HFF-Myc (cell line): ENCODE measurements at regions not wholly inside any gene's neighbourhood (a gene's known extent, or its start where the extent isn't known, plus 50 kb on each side); places are given as distances from the start of the nearest gene placed in this dataset.

ENCODE experiments used
- DNase-seq: peaks from one replicate; pipeline ENCODE4 v3.0.0-alpha.2; 2011; ENCODE audit warnings: low read depth; ENCODE audit errors: extremely low read depth
- H3K4me3 ChIP-seq: replicated peaks from 2 replicates; pipeline ENCODE4 v1.5.1; 2011; ENCODE audit warnings: low read depth, mild to moderate bottlenecking, control low read depth, low read length
- TF ChIP-seq, protein P1 (sequence below): IDR thresholded peaks from 2 replicates; pipeline ENCODE4 v1.5.1; 2012; ENCODE audit warnings: mild to moderate bottlenecking, low read depth, low read length, control low read depth; ENCODE audit errors: missing control alignments

- peak; percentile 26 for DNase-seq
- H3K4me3 ChIP-seq: no peak overlapping the region
- TF ChIP-seq, protein P1, sequence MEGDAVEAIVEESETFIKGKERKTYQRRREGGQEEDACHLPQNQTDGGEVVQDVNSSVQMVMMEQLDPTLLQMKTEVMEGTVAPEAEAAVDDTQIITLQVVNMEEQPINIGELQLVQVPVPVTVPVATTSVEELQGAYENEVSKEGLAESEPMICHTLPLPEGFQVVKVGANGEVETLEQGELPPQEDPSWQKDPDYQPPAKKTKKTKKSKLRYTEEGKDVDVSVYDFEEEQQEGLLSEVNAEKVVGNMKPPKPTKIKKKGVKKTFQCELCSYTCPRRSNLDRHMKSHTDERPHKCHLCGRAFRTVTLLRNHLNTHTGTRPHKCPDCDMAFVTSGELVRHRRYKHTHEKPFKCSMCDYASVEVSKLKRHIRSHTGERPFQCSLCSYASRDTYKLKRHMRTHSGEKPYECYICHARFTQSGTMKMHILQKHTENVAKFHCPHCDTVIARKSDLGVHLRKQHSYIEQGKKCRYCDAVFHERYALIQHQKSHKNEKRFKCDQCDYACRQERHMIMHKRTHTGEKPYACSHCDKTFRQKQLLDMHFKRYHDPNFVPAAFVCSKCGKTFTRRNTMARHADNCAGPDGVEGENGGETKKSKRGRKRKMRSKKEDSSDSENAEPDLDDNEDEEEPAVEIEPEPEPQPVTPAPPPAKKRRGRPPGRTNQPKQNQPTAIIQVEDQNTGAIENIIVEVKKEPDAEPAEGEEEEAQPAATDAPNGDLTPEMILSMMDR: peak; percentile 49
These were observed 186.5 kb downstream of the MSL3 start for GRCh38 chrX:11944501-11944900.

DNA sequence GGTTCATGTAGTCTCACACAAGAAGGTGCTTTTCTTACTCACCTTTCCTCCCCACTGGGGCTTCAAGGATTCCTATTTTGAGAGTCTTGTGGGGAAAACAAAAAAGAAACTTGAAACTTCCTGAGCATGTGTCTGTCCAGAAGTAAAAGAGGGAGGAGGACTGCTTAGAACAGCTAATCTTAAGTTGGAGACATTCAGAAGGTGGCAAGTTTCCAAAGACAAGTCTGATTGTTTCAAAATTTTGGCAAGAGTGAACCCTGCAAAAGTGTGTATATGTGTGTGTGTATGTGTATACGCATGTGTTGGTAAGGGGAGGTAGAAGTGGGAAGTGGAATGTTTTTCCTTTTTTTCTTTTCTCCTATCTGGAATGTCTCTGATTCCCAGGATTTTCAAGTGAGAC is 189.0 kb upstream of the FRMPD4 start:
- no peak overlapping the region for H3K4me3 ChIP-seq
- TF ChIP-seq, protein P1: no peak
- DNase-seq: no peak

DNA sequence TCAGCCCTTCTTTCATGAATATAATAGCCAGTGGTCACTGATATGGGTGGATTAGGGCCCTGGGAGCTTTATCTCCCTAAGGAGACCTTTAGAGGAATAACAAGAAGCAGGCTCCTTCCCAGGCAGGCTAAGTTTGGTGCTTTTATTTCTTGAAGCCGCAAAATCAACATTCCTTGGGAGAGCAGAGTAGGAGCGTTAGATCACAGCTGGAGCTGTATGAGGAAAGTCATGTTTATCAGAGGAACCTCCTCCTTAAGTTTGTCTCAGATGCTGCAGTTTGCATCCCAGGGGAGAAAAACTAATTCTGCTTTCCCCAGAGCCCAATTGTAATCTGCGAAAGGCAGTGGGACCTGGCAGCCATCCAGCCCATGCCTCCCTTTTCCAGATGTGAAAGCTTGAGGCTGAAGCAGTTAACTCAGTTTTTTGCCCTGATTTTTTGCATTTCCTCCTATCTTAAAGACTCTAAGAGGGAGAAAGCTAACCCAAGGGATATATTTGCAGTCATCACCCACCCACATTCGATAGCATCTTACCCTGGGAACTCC is 186.0 kb upstream of the FRMPD4 start:
- no peak overlapping the region for H3K4me3 ChIP-seq
- DNase-seq: no peak
- TF ChIP-seq, protein P1: no peak

DNA sequence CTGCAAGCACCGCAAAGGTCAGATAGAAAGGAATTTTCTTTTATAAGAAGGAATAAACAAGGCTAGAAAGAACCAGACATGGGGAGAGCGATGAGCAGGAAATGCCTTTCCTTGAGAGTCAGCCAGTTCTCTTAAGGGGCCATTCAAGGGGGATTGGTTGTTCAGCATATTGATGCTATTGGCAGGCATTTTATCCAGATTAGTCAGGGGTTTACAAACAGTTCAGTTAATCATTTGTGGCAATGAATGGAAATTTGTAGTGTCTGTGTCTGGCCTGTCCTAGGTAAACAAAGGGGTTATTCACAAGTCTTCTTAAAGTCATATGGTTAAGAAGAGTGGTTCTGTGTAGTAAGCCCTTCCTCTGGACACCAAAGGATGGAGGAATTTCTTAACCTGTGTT is 184.7 kb upstream of the FRMPD4 start:
- DNase-seq: peak; percentile 21
- H3K4me3 ChIP-seq: no peak overlapping the region
- TF ChIP-seq, protein P1: no peak

DNA sequence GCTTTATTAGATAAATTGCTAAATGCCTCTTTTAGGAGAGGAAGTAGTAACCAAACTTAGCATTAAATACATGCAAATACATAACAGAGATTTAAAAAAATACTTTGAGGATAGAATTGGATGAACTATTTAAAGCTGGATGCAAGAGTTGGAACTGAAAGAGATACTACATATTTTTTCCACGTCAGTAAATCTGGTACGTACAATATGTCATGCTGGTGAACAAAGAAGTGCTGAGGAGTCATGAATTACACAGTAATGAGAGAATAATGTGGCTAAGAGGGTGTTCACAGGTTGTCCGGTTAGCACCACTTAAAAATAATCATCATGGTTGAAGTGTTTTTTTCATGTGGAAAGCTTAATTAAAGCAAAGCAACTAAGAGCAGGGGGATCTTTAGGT is 184.1 kb upstream of the FRMPD4 start:
- no peak overlapping the region for H3K4me3 ChIP-seq
- TF ChIP-seq, protein P1: no peak
- no peak for DNase-seq

- DNase-seq: no peak
These were observed 178.2 kb upstream of the FRMPD4 start for GRCh38 chrX:11960031-11960430.

More at GRCh38 chrX:11960031-11960430, 178.2 kb upstream of the FRMPD4 start:
- no peak overlapping the region for H3K4me3 ChIP-seq
- TF ChIP-seq, protein P1: no peak
